CD14-positive monocyte (primary cell): ENCODE measurements at regions not wholly inside any gene's neighbourhood (a gene's known extent, or its start where the extent isn't known, plus 50 kb on each side); places are given as distances from the start of the nearest gene placed in this dataset.

Experiments used
- DNase-seq, 3 donors: peaks; one replicate each; pipeline ENCODE4 v3.0.0-alpha.2; 2011 to 2022
- H2AFZ ChIP-seq: 2 replicates; pipeline ENCODE4 v1.6.0; 2012; ENCODE audit warnings: mild to moderate bottlenecking, low read depth, low read length, inconsistent platforms; ENCODE audit not compliant: insufficient read depth, poor library complexity, severe bottlenecking
- H3K27ac ChIP-seq, 2 donors: 1 replicate in 1 of 2; 2 replicates in 1 of 2; pipeline ENCODE4 v1.5.1; 2012 to 2013; ENCODE audit warnings: low read length in 2 of 2, control low read depth in 1 of 2, inconsistent platforms in 1 of 2, low read depth in 1 of 2, mild to moderate bottlenecking in 1 of 2
- H3K27me3 ChIP-seq, 2 donors: one replicate each; pipeline versions ENCODE4 v1.6.0 to v1.6.1; 2011 to 2013; ENCODE audit warnings: low read length in 2 of 2; ENCODE audit not compliant: control insufficient read depth in 2 of 2, insufficient read depth in 2 of 2
- H3K36me3 ChIP-seq, 2 donors: replicated peaks in 1 of 2; 1 replicate in 1 of 2; 2 replicates in 1 of 2; pipeline versions ENCODE4 v1.5.1 to v1.6.1; 2012 to 2013; ENCODE audit warnings: low read length in 2 of 2, control low read depth in 1 of 2, inconsistent platforms in 1 of 2, mild to moderate bottlenecking in 1 of 2; ENCODE audit not compliant: insufficient read depth in 2 of 2, control insufficient read depth in 1 of 2
- H3K4me1 ChIP-seq, 2 donors: 1 replicate in 1 of 2; 2 replicates in 1 of 2; pipeline versions ENCODE4 v1.5.1 to v1.6.1; 2012 to 2013; ENCODE audit warnings: low read length in 2 of 2, control low read depth in 1 of 2, inconsistent platforms in 1 of 2, mild to moderate bottlenecking in 1 of 2, moderate library complexity in 1 of 2; ENCODE audit not compliant: insufficient read depth in 2 of 2, control insufficient read depth in 1 of 2
- H3K4me2 ChIP-seq: replicated peaks from 2 replicates; pipeline ENCODE3; 2012; ENCODE audit warnings: low read length, moderate library complexity, mild to moderate bottlenecking; ENCODE audit not compliant: poor library complexity, severe bottlenecking; ENCODE audit errors: extremely low read depth
- H3K4me3 ChIP-seq, 3 experiments: fragments of 200-600 bp in 1 of 3; sonication (generic) in 1 of 3; replicated peaks in 1 of 3; 1 replicate in 2 of 3; 2 replicates in 1 of 3; pipeline ENCODE4 v1.5.1; 2011 to 2013; ENCODE audit warnings: low read length in 3 of 3, mild to moderate bottlenecking in 3 of 3, control low read depth in 2 of 3, low read depth in 2 of 3, inconsistent platforms in 1 of 3, moderate library complexity in 1 of 3
- H3K79me2 ChIP-seq: 2 replicates; pipeline ENCODE4 v1.6.0; 2012; ENCODE audit warnings: mild to moderate bottlenecking, control low read depth, inconsistent platforms, low read length, moderate library complexity; ENCODE audit not compliant: insufficient read depth
- H3K9ac ChIP-seq: 2 replicates; pipeline ENCODE4 v1.6.0; 2017; ENCODE audit warnings: low read length, mild to moderate bottlenecking; ENCODE audit not compliant: insufficient read depth, poor library complexity, severe bottlenecking
- H3K9me3 ChIP-seq, 2 donors: replicated peaks in 1 of 2; 1 replicate in 1 of 2; 2 replicates in 1 of 2; pipeline versions ENCODE4 v1.5.1 to v1.6.1; 2012 to 2013; ENCODE audit warnings: low read length in 2 of 2, control low read depth in 1 of 2; ENCODE audit not compliant: control insufficient read depth in 1 of 2, insufficient read depth in 1 of 2
- H4K20me1 ChIP-seq: 2 replicates; pipeline ENCODE4 v1.6.0; 2012; ENCODE audit warnings: mild to moderate bottlenecking, low read length, control low read depth, moderate library complexity; ENCODE audit not compliant: insufficient read depth
- H3K27ac Mint-ChIP-seq, 7 donors: one replicate each; pipeline ENCODE4 v1.8.0; 2020; ENCODE audit warnings: mild to moderate bottlenecking in 7 of 7, mixed read lengths in 7 of 7, moderate library complexity in 6 of 7, inconsistent platforms in 2 of 7
- H3K27me3 Mint-ChIP-seq, 3 donors: one replicate each; pipeline ENCODE4 v1.8.0; 2021 to 2022; ENCODE audit warnings: low read depth in 3 of 3, mild to moderate bottlenecking in 3 of 3, mixed read lengths in 3 of 3, moderate library complexity in 3 of 3, inconsistent platforms in 1 of 3
- H3K36me3 Mint-ChIP-seq, 2 donors: one replicate each; pipeline ENCODE4 v1.8.0; 2020; ENCODE audit warnings: mixed read lengths in 2 of 2, inconsistent platforms in 1 of 2, mild to moderate bottlenecking in 1 of 2
- H3K4me1 Mint-ChIP-seq: one replicate; pipeline ENCODE4 v1.8.0; 2020; ENCODE audit warnings: mild to moderate bottlenecking, mixed read lengths
- H3K4me3 Mint-ChIP-seq, 2 donors: one replicate each; pipeline ENCODE4 v1.8.0; 2020; ENCODE audit warnings: mild to moderate bottlenecking in 2 of 2, mixed read lengths in 2 of 2, moderate library complexity in 1 of 2
- H3K9me3 Mint-ChIP-seq, 7 donors: one replicate each; pipeline ENCODE4 v1.8.0; 2020 to 2022; ENCODE audit warnings: mixed read lengths in 7 of 7, mild to moderate bottlenecking in 6 of 7, moderate library complexity in 6 of 7, inconsistent platforms in 2 of 7
- CTCF ChIP-seq: fragments of 200-600 bp; IDR thresholded peaks from one replicate; pipeline ENCODE4 v1.8.0; 2022; ENCODE audit warnings: antibody characterized with exemption, mild to moderate bottlenecking
- WGBS: methylation state at CpG from one replicate; pipeline ENCODE4 v1.1.5; 2013; ENCODE audit warnings: missing lambda C conversion rate; ENCODE audit not compliant: insufficient coverage; 5-methylcytosine and 5-hydroxymethylcytosine counted together
- intact Hi-C, 2 donors: fragments of 100-400 bp; cut with micrococcal nuclease; formaldehyde crosslinking; loops; one replicate each; pipeline versions ENCODE4 v1.15.0 to v1.15.1; 2023

GRCh38 chr10:130455791-130456190 is 319.6 kb downstream of the GLRX3 start:
- intact Hi-C loops, result no loop called here
- no peaks in the 10 kb centered on the region for H3K79me2 ChIP-seq
- Mint-ChIP-seq H3K4me3 (no peak overlapping the region), H3K9me3 (peaks cover 2 to 18% (median 12%) of the 10 kb centered on the region in 7 donors), H3K4me1 (no peaks in the 10 kb centered on the region), H3K36me3 (no peaks in the 10 kb centered on the region), H3K27me3 (peaks cover 0 to 9% (median 3%) of the 10 kb centered on the region in 3 donors), H3K27ac (peak overlapping the region in 2 of 7 donors; percentile 21 to 68)
- H3K4me2 ChIP-seq, result no peak overlapping the region
- WGBS, result 97% methylated on average over 5 of the region's 7 CpGs
- no peak overlapping the region for H2AFZ ChIP-seq
- no peaks in the 10 kb centered on the region for H4K20me1 ChIP-seq
- H3K4me1 ChIP-seq, result no peaks in the 10 kb centered on the region
- DNase-seq, result no peak
- no peak overlapping the region for H3K4me3 ChIP-seq
- H3K36me3 ChIP-seq, result no peaks in the 10 kb centered on the region
- no peak overlapping the region for H3K27ac ChIP-seq
- peaks cover 0 to 18% of the 10 kb centered on the region in 2 donors for H3K9me3 ChIP-seq
- no peak for TF ChIP-seq CTCF
- H3K9ac ChIP-seq, result no peak overlapping the region
- no peaks in the 10 kb centered on the region for H3K27me3 ChIP-seq

GRCh38 chr10:130456616-130457015 is 320.4 kb downstream of the GLRX3 start:
- H3K27ac Mint-ChIP-seq, result no peak overlapping the region
- H3K9me3 Mint-ChIP-seq, result peaks cover 2 to 18% (median 10%) of the 10 kb centered on the region in 7 donors
- no peak overlapping the region for H3K4me3 Mint-ChIP-seq
- Histone ChIP-seq H3K9ac (no peak overlapping the region), H3K4me2 (no peak overlapping the region), H3K27ac (no peak overlapping the region), H3K27me3 (no peaks in the 10 kb centered on the region), H3K4me1 (no peaks in the 10 kb centered on the region), H4K20me1 (no peaks in the 10 kb centered on the region), H3K9me3 (peaks cover 0 to 18% of the 10 kb centered on the region in 2 donors), H2AFZ (no peak overlapping the region), H3K79me2 (no peaks in the 10 kb centered on the region), H3K36me3 (no peaks in the 10 kb centered on the region), H3K4me3 (no peak overlapping the region)
- no peak for DNase-seq
- H3K36me3 Mint-ChIP-seq, result no peaks in the 10 kb centered on the region
- no peak for TF ChIP-seq CTCF
- 84% methylated on average over 3 of the region's 6 CpGs for WGBS
- peaks cover 0 to 9% (median 3%) of the 10 kb centered on the region in 3 donors for H3K27me3 Mint-ChIP-seq
- H3K4me1 Mint-ChIP-seq, result no peaks in the 10 kb centered on the region
- intact Hi-C loops, result no loop called here
